ENCODE measurements at regions not wholly inside any gene's neighbourhood (a gene's known extent, or its start where the extent isn't known, plus 50 kb on each side); places are given as distances from the start of the nearest gene placed in this dataset.

DNA sequence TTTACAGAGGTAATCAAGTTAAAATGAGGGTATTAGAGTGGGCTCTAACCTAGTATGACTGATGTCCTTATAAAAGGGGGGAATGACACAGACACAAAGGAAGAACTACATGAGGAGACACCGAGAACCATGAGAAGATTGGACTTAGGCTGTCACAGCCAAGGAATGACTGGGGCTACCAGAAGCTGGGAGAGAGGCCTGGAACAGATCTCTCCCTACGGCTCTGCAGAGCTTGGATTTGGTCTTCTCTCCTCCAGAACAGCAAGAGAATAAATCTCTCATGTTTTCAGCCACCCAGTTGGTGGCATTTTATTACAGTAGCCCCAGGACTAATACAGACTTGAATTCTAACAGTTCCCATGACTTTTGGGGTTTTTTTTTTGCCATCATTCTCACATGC, 110.8 kb downstream of the PSMG1 start:
- no TSS peak for BruUV-seq (replicated peaks)
- Histone ChIP-seq H3K36me3 (ENCODE audit: control insufficient read depth, insufficient read depth, low read length) (no peaks in the 10 kb centered on the region), H3K9me3 (ENCODE audit: control insufficient read depth, insufficient read depth, low read length) (peaks cover 3% of the 10 kb centered on the region; the same call in 1 of the 2 replicates), H3K27ac (ENCODE audit: insufficient read depth, low read length) (peak overlapping the region; percentile 65; the same call in 1 of the 2 replicates), H3K18ac (ENCODE audit: low read depth, low read length) (peak overlapping the region; percentile 80), H3K4me2 (ENCODE audit: low read depth, low read length) (no peak overlapping the region), H4K5ac (ENCODE audit: low read depth, low read length) (peak overlapping the region; percentile 77), H3K4me3 (ENCODE audit: insufficient read depth, low read depth, low read length) (no peak overlapping the region), H3K79me1 (ENCODE audit: low read depth in 1 of 2, low read length in 2 of 2) (no peaks in the 10 kb centered on the region), H2BK15ac (ENCODE audit: low read depth, low read length) (peak overlapping the region; percentile 73; the same call in 2 of the 3 replicates), H2BK20ac (ENCODE audit: low read depth, low read length) (peak overlapping the region; percentile 94), H2AFZ (replicated peaks; ENCODE audit: low read length, poor library complexity) (no peak overlapping the region), H2BK120ac (ENCODE audit: low read depth, low read length) (peak overlapping the region; percentile 94), H2AK5ac (ENCODE audit: low read depth, low read length) (peak overlapping the region; percentile 68; the same call in 1 of the 2 replicates), H3K4ac (ENCODE audit: low read depth, low read length) (peak overlapping the region; percentile 84), H2BK5ac (ENCODE audit: low read depth, low read length, poor library complexity, severe bottlenecking) (peak overlapping the region; percentile 61), H3K56ac (ENCODE audit: extremely low read depth, insufficient read depth, low read length) (no peak overlapping the region; the same call in 1 of the 2 replicates), H3K14ac (replicated peaks; ENCODE audit: low read depth, low read length) (peak overlapping the region; percentile 84), H3K4me1 (ENCODE audit: control insufficient read depth, insufficient read depth, low read length) (peaks cover 10% of the 10 kb centered on the region), H2AK9ac (replicated peaks; ENCODE audit: low read depth, low read length, poor library complexity) (no peak overlapping the region), H4K8ac (ENCODE audit: low read depth in 2 of 2, low read length in 2 of 2) (peak overlapping the region in 1 of 2 experiments; percentile 33; a peak in 1 of 4 replicates), H3K27me3 (ENCODE audit: control insufficient read depth, insufficient read depth, low read length) (no peaks in the 10 kb centered on the region), H3K23ac (ENCODE audit: low read depth, low read length) (peak overlapping the region; percentile 68; the same call in 1 of the 2 replicates), H3K9me1 (ENCODE audit: insufficient read depth, low read length) (peaks cover 8% of the 10 kb centered on the region), H4K91ac (ENCODE audit: insufficient read depth, low read depth, low read length) (peak overlapping the region; percentile 91), H3K9ac (ENCODE audit: low read depth, low read length) (no peak overlapping the region), H4K20me1 (ENCODE audit: insufficient read depth, low read length) (no peaks in the 10 kb centered on the region)
- TF ChIP-seq, protein P1, sequence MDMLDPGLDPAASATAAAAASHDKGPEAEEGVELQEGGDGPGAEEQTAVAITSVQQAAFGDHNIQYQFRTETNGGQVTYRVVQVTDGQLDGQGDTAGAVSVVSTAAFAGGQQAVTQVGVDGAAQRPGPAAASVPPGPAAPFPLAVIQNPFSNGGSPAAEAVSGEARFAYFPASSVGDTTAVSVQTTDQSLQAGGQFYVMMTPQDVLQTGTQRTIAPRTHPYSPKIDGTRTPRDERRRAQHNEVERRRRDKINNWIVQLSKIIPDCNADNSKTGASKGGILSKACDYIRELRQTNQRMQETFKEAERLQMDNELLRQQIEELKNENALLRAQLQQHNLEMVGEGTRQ (IDR thresholded peaks at IDR 0.05; ENCODE audit: low read depth, low read length): no peak
- TF ChIP-seq MXI1 (IDR thresholded peaks at IDR 0.05; ENCODE audit: borderline replicate concordance, low read depth, low read length) (no peak), RFX5 (IDR thresholded peaks at IDR 0.05; ENCODE audit: low read depth, low read length) (no peak), CHD1 (IDR thresholded peaks at IDR 0.05; ENCODE audit: low read depth, low read length) (no peak), FOS (IDR thresholded peaks at IDR 0.05; ENCODE audit: low read depth, low read length) (no peak), BHLHE40 (IDR thresholded peaks at IDR 0.05; ENCODE audit: low read depth, low read length) (no peak), CEBPB (IDR thresholded peaks at IDR 0.05; ENCODE audit: low read depth, low read length) (no peak), RCOR1 (IDR thresholded peaks at IDR 0.05; ENCODE audit: insufficient replicate concordance, low read length) (no peak), RAD21 (IDR thresholded peaks at IDR 0.05; ENCODE audit: low read length) (no peak), MAZ (IDR thresholded peaks at IDR 0.05; ENCODE audit: borderline replicate concordance, low read depth, low read length) (no peak), MAFK (IDR thresholded peaks at IDR 0.05; ENCODE audit: low read depth, low read length) (no peak), POLR2A (IDR thresholded peaks at IDR 0.05; ENCODE audit: low read depth, low read length) (no peak), SMC3 (IDR thresholded peaks at IDR 0.05; ENCODE audit: low read depth, low read length) (no peak)
- TF ChIP-seq, protein P2, sequence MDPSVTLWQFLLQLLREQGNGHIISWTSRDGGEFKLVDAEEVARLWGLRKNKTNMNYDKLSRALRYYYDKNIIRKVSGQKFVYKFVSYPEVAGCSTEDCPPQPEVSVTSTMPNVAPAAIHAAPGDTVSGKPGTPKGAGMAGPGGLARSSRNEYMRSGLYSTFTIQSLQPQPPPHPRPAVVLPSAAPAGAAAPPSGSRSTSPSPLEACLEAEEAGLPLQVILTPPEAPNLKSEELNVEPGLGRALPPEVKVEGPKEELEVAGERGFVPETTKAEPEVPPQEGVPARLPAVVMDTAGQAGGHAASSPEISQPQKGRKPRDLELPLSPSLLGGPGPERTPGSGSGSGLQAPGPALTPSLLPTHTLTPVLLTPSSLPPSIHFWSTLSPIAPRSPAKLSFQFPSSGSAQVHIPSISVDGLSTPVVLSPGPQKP (IDR thresholded peaks at IDR 0.05; ENCODE audit: borderline replicate concordance, low read depth, low read length): no peak
- TF ChIP-seq, protein P3, sequence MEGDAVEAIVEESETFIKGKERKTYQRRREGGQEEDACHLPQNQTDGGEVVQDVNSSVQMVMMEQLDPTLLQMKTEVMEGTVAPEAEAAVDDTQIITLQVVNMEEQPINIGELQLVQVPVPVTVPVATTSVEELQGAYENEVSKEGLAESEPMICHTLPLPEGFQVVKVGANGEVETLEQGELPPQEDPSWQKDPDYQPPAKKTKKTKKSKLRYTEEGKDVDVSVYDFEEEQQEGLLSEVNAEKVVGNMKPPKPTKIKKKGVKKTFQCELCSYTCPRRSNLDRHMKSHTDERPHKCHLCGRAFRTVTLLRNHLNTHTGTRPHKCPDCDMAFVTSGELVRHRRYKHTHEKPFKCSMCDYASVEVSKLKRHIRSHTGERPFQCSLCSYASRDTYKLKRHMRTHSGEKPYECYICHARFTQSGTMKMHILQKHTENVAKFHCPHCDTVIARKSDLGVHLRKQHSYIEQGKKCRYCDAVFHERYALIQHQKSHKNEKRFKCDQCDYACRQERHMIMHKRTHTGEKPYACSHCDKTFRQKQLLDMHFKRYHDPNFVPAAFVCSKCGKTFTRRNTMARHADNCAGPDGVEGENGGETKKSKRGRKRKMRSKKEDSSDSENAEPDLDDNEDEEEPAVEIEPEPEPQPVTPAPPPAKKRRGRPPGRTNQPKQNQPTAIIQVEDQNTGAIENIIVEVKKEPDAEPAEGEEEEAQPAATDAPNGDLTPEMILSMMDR (conservative IDR thresholded peaks at IDR 0.05; ENCODE audit: low read depth, low read length): no peak
- POLR2A ChIA-PET (ENCODE audit: unreplicated experiment): interaction anchor here (0.7 kb wide), 1 partner anchor 214 kb away, joined by 7 read pairs; no protein-coding TSS in a partner anchor
- intact Hi-C loops (cut with micrococcal nuclease) (loop anchor here (5.0 kb wide), 1 partner anchor 265 kb away; the partner anchor contains the start of gene ETS2), in situ Hi-C loops (cut with MboI; ENCODE audit: low sequenced_read_pairs) (no loop called here), dilution Hi-C loops (cut with HindIII; ENCODE audit: low sequenced_read_pairs, unreplicated experiment) (no loop called here)
- DNase-seq: no peak
- ATAC-seq (ENCODE audit: low read depth): no peak
- CTCF ChIA-PET: no interaction called here
- 100% methylated on average over 2 of the region's 2 CpGs; no CpG with 5 or more reads in 1 of the 2 experiments for WGBS, 2 experiments (ENCODE audit: extremely low coverage in 2 of 2, insufficient read length in 1 of 2)
